OCI-LY1 (cell line): ENCODE measurements at regions not wholly inside any gene's neighbourhood (a gene's known extent, or its start where the extent isn't known, plus 50 kb on each side); places are given as distances from the start of the nearest gene placed in this dataset.

Experiments used
- H2AFZ ChIP-seq: fragments of 200-600 bp; sonication (generic), shearing (Covaris generic); 2 replicates; pipeline ENCODE4 v1.6.0; 2014; ENCODE audit warnings: antibody characterized with exemption, mild to moderate bottlenecking, low read length
- H3F3A ChIP-seq: fragments of 200-600 bp; sonication (generic), shearing (Covaris generic); 2 replicates; pipeline ENCODE4 v1.6.0; 2014; ENCODE audit warnings: mild to moderate bottlenecking, antibody characterized with exemption, low read length, moderate library complexity; ENCODE audit not compliant: insufficient read depth
- H3K27ac ChIP-seq: fragments of 200-600 bp; sonication (generic); 2 replicates; pipeline ENCODE4 v1.5.1; 2014; ENCODE audit warnings: low read length, mixed run types, mild to moderate bottlenecking, low read depth; ENCODE audit not compliant: poor library complexity, severe bottlenecking
- H3K27me3 ChIP-seq: fragments of 200-600 bp; sonication (generic); 2 replicates; pipeline ENCODE4 v1.6.0; 2014; ENCODE audit warnings: antibody characterized with exemption, mild to moderate bottlenecking, low read length, moderate library complexity; ENCODE audit not compliant: insufficient read depth
- H3K36me3 ChIP-seq: fragments of 200-600 bp; sonication (generic); 2 replicates; pipeline ENCODE4 v1.6.1; 2014; ENCODE audit warnings: mild to moderate bottlenecking, antibody characterized with exemption, low read length, moderate library complexity, mixed read lengths; ENCODE audit not compliant: insufficient read depth
- H3K4me1 ChIP-seq: fragments of 200-600 bp; sonication (generic); 2 replicates; pipeline ENCODE4 v1.5.1; 2014; ENCODE audit warnings: mild to moderate bottlenecking, low read length, moderate library complexity; ENCODE audit not compliant: insufficient read depth, severe bottlenecking
- H3K4me2 ChIP-seq: fragments of 200-600 bp; sonication (generic), shearing (Covaris generic); 2 replicates; pipeline ENCODE4 v1.6.1; 2014; ENCODE audit warnings: low read length
- H3K4me3 ChIP-seq: fragments of 200-600 bp; sonication (generic); 2 replicates; pipeline ENCODE4 v1.5.1; 2014; ENCODE audit warnings: low read length, low read depth, mild to moderate bottlenecking, mixed read lengths; ENCODE audit not compliant: poor library complexity, severe bottlenecking
- H3K79me2 ChIP-seq: fragments of 200-600 bp; shearing (Covaris generic); 2 replicates; pipeline ENCODE4 v1.6.1; 2016; ENCODE audit warnings: mixed run types, low read length, mixed read lengths; ENCODE audit not compliant: insufficient read depth
- H3K9ac ChIP-seq: fragments of 200-600 bp; sonication (generic), shearing (Covaris generic); 2 replicates; pipeline ENCODE4 v1.6.1; 2014; ENCODE audit warnings: mild to moderate bottlenecking, low read length, mixed read lengths
- H3K9me2 ChIP-seq: fragments of 200-600 bp; sonication (generic), shearing (Covaris generic); 2 replicates; pipeline ENCODE4 v1.6.1; 2014; ENCODE audit warnings: low read depth, mild to moderate bottlenecking, low read length, mixed read lengths
- H3K9me3 ChIP-seq: fragments of 200-600 bp; shearing (Covaris generic); 2 replicates; pipeline ENCODE4 v1.6.1; 2014; ENCODE audit warnings: low read length, mixed read lengths
- H4K20me1 ChIP-seq: fragments of 200-600 bp; sonication (generic), shearing (Covaris generic); 2 replicates; pipeline ENCODE4 v1.6.0; 2016; ENCODE audit warnings: mild to moderate bottlenecking, low read length; ENCODE audit not compliant: insufficient read depth
- EZH2 ChIP-seq: fragments of 200-600 bp; sonication (generic), shearing (Covaris generic); IDR thresholded peaks from 2 replicates; pipeline ENCODE4 v1.8.0; 2017; ENCODE audit warnings: borderline replicate concordance, mixed run types, mild to moderate bottlenecking, antibody characterized with exemption, low read length, moderate library complexity, mixed read lengths
- TF ChIP-seq, protein P1 (sequence below): fragments of 200-600 bp; sonication (generic), shearing (Covaris generic); IDR thresholded peaks from 2 replicates; pipeline ENCODE4 v1.5.1; 2017; ENCODE audit warnings: mild to moderate bottlenecking, antibody characterized with exemption, low read length, moderate library complexity, mixed read lengths

DNA sequence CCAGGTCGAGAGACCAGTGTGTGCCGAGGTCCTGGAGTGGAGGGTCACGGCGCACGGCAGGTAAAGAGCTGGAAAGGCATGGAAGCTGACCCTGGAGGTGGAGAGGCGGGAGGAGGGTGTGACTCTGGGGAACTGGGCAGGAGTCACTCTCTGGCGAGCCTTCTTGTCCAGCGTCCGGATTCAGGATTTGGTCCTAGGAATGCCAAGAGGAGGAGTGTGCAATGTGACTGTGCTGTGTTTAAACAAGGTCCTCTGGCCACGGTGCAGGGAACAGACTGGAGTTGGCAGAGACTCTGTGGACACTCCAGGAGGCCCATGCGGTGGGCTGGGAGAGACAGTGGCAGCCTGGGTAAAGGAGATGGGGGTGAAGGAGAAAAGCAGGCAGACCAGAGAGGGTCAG, 64.2 kb upstream of the CASZ1 start:
- Histone ChIP-seq H3K4me1 (no peaks in the 10 kb centered on the region), H3K27ac (no peak overlapping the region), H3F3A (no peaks in the 10 kb centered on the region), H4K20me1 (no peaks in the 10 kb centered on the region), H3K4me2 (no peak overlapping the region), H3K4me3 (no peak overlapping the region), H3K9ac (no peak overlapping the region), H2AFZ (no peak overlapping the region), H3K79me2 (no peaks in the 10 kb centered on the region), H3K27me3 (peaks cover 13% of the 10 kb centered on the region), H3K36me3 (no peaks in the 10 kb centered on the region), H3K9me2 (no peaks in the 10 kb centered on the region), H3K9me3 (no peaks in the 10 kb centered on the region)
- TF ChIP-seq EZH2 = no peak
- TF ChIP-seq, protein P1, sequence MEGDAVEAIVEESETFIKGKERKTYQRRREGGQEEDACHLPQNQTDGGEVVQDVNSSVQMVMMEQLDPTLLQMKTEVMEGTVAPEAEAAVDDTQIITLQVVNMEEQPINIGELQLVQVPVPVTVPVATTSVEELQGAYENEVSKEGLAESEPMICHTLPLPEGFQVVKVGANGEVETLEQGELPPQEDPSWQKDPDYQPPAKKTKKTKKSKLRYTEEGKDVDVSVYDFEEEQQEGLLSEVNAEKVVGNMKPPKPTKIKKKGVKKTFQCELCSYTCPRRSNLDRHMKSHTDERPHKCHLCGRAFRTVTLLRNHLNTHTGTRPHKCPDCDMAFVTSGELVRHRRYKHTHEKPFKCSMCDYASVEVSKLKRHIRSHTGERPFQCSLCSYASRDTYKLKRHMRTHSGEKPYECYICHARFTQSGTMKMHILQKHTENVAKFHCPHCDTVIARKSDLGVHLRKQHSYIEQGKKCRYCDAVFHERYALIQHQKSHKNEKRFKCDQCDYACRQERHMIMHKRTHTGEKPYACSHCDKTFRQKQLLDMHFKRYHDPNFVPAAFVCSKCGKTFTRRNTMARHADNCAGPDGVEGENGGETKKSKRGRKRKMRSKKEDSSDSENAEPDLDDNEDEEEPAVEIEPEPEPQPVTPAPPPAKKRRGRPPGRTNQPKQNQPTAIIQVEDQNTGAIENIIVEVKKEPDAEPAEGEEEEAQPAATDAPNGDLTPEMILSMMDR = no peak

DNA sequence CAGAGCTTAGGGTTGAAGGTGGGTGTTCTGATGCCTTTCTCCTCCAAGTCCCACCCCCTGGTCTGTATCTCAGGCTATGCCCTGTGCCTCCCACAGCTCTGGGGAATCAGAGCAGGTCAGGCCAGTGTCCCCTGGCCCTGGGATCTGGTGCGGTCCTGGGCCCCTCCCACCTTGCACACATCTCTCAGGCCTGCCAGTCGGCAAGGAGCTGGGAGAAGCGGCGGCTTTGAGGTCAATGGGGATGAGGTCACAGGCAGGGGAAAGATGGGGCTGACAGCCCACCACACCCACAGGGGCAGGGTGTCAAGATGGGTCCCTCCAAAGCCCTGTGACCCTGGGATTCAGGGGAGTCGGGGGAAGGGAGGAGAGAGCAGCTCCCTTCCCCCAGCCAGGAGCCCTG, 65.4 kb upstream of the CASZ1 start:
- no peak for TF ChIP-seq EZH2
- TF ChIP-seq, protein P1 = no peak

DNA sequence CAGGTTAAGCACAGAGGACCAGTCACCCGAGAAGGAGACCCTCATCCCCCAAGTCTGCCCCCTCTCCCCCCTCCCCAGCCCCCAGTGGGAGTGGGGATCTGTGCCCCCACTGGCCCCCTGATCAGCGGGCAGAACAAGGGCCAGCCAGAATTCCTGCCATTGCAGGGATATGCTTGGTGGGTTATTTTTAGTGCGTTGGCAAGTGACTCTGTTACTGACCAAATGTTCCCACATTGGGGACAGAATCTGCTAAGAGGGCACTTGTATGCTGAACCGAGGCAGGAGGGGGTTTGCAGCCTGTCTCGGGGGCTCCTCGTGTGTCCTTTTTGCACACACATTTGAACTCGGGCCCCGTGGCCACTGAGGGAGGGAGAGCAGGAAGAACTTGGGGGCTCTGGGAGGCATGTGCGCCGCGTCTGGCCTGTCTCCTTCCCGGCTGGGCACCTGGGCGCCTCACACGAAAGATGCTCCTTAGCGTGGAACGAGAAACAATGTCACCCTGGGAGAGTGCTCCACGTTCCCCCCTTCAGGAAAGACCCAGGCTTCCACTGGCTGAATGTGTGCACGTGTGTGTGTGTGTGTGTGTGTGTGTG, 66.4 kb upstream of the CASZ1 start:
- H2AFZ ChIP-seq = no peak overlapping the region
- no peaks in the 10 kb centered on the region for H3K9me2 ChIP-seq
- no peaks in the 10 kb centered on the region for H4K20me1 ChIP-seq
- H3K9ac ChIP-seq = no peak overlapping the region
- no peaks in the 10 kb centered on the region for H3K79me2 ChIP-seq
- H3K36me3 ChIP-seq = no peaks in the 10 kb centered on the region
- H3K4me3 ChIP-seq = no peak overlapping the region
- H3F3A ChIP-seq = no peaks in the 10 kb centered on the region
- no peak overlapping the region for H3K4me2 ChIP-seq
- no peaks in the 10 kb centered on the region for H3K4me1 ChIP-seq
- no peaks in the 10 kb centered on the region for H3K9me3 ChIP-seq
- H3K27ac ChIP-seq = no peak overlapping the region
- peaks cover 19% of the 10 kb centered on the region; the same call in 1 of the 2 replicates for H3K27me3 ChIP-seq
- TF ChIP-seq EZH2 = no peak
- TF ChIP-seq, protein P1 = no peak

More for the DNA sequence above, 65.4 kb upstream of the CASZ1 start:
- H3K9ac ChIP-seq = no peak overlapping the region
- H3K4me2 ChIP-seq = no peak overlapping the region
- H3K4me3 ChIP-seq = no peak overlapping the region
- H3K9me2 ChIP-seq = no peaks in the 10 kb centered on the region
- peaks cover 13% of the 10 kb centered on the region; the same call in 1 of the 2 replicates for H3K27me3 ChIP-seq
- no peak overlapping the region for H2AFZ ChIP-seq
- H3F3A ChIP-seq = no peaks in the 10 kb centered on the region
- H3K9me3 ChIP-seq = no peaks in the 10 kb centered on the region
- H3K79me2 ChIP-seq = no peaks in the 10 kb centered on the region
- no peaks in the 10 kb centered on the region for H3K36me3 ChIP-seq
- no peak overlapping the region for H3K27ac ChIP-seq
- no peaks in the 10 kb centered on the region for H3K4me1 ChIP-seq
- H4K20me1 ChIP-seq = no peaks in the 10 kb centered on the region
